VCaP (cell line): ENCODE measurements at regions not wholly inside any gene's neighbourhood (a gene's known extent, or its start where the extent isn't known, plus 50 kb on each side); places are given as distances from the start of the nearest gene placed in this dataset.

Experiments
- H3K27ac ChIP-seq: fragments of 450-650 bp; 2 replicates; pipeline ENCODE4 v1.5.1; 2017
- CTCF ChIP-seq: fragments of 450-650 bp; conservative IDR thresholded peaks from 2 replicates; pipeline ENCODE4 v1.5.1; 2017; ENCODE audit warnings: mild to moderate bottlenecking, moderate library complexity

DNA sequence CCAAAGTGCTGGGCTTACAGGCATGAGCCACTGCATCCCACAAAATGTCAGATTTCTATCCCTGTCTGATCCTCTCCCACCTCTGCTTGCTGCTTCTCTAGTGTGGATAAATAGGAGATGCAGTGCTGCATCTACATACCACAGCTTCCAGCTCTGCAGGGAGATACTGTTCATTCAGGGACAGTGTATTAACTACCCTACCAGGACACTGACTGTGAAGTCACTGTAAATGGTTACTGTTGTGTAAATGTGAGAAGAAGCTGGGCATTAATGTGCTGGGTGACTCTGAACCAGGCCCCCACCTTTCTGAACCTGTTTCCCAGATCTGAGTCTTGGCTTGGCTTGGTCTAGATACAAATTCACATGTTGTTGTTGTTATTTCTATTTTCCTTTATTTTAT, 488.6 kb upstream of the SULF2 start:
- no peak overlapping the region for H3K27ac ChIP-seq
- no peak for TF ChIP-seq CTCF

DNA sequence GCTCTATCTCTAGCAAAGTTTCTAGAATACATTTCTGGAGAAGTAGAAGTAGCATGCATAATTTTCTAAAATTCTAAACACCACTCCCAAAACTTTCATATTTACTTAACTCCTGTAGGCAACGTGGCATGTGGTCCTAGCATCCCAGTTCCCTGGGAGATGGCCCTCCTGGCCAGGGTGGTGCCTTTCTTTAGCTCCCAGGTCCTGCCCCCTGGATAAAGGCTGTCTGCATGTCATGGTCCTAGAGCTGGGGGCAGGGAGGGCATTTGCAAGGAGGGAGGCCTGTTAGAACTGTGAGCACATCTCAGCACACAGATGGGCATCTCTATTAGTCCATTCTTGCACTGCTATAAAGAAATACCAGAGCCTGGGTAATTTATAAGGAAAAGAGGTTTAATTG, 485.6 kb upstream of the SULF2 start:
- no peak for TF ChIP-seq CTCF
- H3K27ac ChIP-seq = no peak overlapping the region

DNA sequence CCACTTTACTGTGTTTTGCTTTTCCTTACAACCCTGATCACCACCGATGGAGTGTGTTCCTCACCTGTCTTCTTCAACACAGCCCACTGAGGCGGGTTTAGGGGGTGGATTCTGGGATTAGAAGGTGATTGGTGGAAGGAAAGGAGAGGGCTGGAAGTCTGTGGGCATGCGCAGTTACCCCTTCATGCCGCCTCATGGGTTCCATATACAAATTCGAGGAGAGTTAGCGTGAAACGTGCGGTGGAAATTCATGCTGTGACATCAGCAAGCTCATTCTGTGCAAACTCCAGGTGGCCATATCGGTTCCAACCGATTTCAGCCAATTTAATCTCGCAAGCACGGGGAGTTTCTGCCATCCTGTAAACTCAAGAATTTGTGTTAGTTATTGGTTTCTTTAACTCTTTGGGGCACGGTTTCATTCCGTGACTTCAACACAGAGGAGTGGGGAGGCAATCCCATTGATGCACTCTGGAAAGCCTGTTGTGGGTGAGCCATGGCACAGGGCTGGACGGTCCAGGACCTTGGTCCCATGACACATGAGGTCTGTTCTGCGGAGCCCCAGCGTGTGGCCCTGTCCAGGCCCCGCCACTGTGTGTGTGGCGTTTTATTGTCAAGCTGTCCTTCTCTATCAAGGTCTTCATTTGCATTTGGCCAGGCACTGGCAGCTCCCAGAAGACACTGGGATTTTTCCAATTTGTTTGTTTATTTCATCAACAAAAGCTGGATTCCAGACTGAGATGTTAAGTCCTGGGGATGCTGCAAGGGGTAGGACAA, 482.8 kb upstream of the SULF2 start:
- no peak for TF ChIP-seq CTCF
- no peak overlapping the region for H3K27ac ChIP-seq

DNA sequence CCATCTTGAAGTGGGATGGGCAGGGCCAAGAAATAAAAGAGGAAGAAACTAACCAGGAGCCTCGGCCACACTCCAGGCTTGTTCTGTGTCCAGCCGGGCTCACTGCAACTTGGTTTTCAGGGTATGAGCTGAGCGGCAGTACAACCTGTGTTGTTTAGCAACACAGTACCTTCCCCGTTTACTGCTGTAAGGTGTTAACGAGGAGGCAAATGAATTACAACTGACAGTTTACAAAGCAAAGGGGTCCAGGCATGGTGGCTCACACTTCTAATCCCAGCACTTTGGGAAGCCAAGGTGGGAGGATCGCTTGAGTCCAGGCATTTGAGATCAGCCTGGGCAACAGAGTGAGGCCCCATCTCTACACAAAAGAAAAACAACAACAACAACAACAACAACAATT, 481.3 kb upstream of the SULF2 start:
- no peak overlapping the region for H3K27ac ChIP-seq
- TF ChIP-seq CTCF = no peak

DNA sequence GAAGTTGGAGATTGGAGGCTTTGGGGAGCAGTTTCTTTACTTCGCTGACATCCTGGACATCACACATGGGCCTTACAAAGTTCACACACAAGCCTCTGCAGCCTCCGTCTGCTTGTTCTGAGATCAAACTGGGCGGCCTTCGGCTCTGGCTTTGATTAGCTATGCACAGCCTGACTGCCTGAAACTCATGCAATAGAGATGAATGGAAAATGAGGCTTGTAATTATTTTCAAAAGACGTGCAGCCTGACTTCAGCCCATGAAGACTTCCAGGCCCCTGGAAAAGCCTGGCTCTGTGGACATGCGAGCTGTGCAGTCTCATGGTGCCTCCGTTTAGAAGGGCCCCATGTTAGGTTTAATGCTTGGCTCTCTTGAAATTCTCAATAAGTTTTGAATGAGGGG, 480.5 kb upstream of the SULF2 start:
- H3K27ac ChIP-seq = no peak overlapping the region
- TF ChIP-seq CTCF = no peak

- no peak for TF ChIP-seq CTCF
- no peak overlapping the region for H3K27ac ChIP-seq
Measured at GRCh38 chr20:48262955-48263354, 477.7 kb upstream of the SULF2 start.

DNA sequence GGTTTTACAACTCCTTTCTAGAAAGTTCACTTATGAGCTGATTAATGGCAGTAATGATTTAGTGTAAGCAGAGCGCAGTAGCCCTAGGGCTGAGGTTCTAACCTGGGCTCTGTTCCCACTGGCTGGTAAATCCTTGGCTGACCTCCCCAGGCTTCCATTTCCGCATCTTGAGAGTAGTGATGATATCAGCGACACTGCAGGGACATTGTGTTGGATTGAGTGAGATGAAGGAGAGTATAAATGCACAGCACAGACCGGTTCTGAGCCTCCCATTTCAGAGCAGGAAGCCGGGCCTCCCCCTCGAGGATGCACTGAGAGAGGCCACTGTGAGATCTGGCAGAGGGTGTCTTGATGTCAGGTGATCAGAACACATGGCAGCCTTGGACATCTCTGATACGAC, 477.2 kb upstream of the SULF2 start:
- no peak overlapping the region for H3K27ac ChIP-seq
- TF ChIP-seq CTCF = no peak
